IMR-90 (cell line): ENCODE measurements at regions not wholly inside any gene's neighbourhood (a gene's known extent, or its start where the extent isn't known, plus 50 kb on each side); places are given as distances from the start of the nearest gene placed in this dataset.

ENCODE experiments used
- ATAC-seq: fragments of 200-7000 bp; cut with Tn5 transposase; 2 replicates; pipeline ENCODE4 v1.9.1; 2020; ENCODE audit warnings: low read depth, mild to moderate bottlenecking, moderate library complexity
- BruUV-seq: library from RNA; stranded (reverse); fragments of 400-500 nt; replicated peaks from 2 replicates; lab custom pipeline; 2021; lab: Mats Ljungman, UMichigan
- CTCF ChIA-PET: fragments of 300-600 bp; formaldehyde crosslinking; extraction: SDS; loops from one replicate; lab custom pipeline; 2021; ENCODE audit warnings: antibody characterized with exemption; lab: Yijun Ruan, JAX
- POLR2A ChIA-PET: fragments of 300-600 bp; sonication (Branson Sonifier 250); formaldehyde crosslinking; loops from one replicate; lab custom pipeline; 2022; ENCODE audit warnings: antibody characterized with exemption; ENCODE audit not compliant: unreplicated experiment; lab: Charles Lee
- DNase-seq: peaks from one replicate; pipeline ENCODE4 v3.0.0; 2013
- H2AFZ ChIP-seq: replicated peaks from 2 replicates; pipeline ENCODE3; 2013; ENCODE audit warnings: low read length, mild to moderate bottlenecking; ENCODE audit not compliant: poor library complexity
- H2AK5ac ChIP-seq: 2 replicates; pipeline ENCODE4 v1.6.1; 2013; ENCODE audit warnings: low read depth, low read length, inconsistent platforms
- H2AK9ac ChIP-seq: replicated peaks from 2 replicates; pipeline ENCODE3; 2013; ENCODE audit warnings: mild to moderate bottlenecking, low read depth, low read length, moderate library complexity; ENCODE audit not compliant: poor library complexity
- H2BK120ac ChIP-seq: 2 replicates; pipeline ENCODE4 v1.6.1; 2013; ENCODE audit warnings: low read depth, low read length, inconsistent platforms
- H2BK15ac ChIP-seq: 3 replicates; pipeline ENCODE4 v1.6.1; 2013; ENCODE audit warnings: low read depth, low read length, inconsistent platforms
- H2BK20ac ChIP-seq: 2 replicates; pipeline ENCODE4 v1.6.1; 2013; ENCODE audit warnings: low read depth, mild to moderate bottlenecking, inconsistent platforms, low read length, moderate library complexity
- H2BK5ac ChIP-seq: 2 replicates; pipeline ENCODE4 v1.6.1; 2013; ENCODE audit warnings: mild to moderate bottlenecking, low read depth, low read length, inconsistent platforms; ENCODE audit not compliant: poor library complexity, severe bottlenecking
- H3K14ac ChIP-seq: replicated peaks from 2 replicates; pipeline ENCODE4 v1.6.1; 2013; ENCODE audit warnings: low read depth, low read length, inconsistent platforms
- H3K18ac ChIP-seq: 2 replicates; pipeline ENCODE4 v1.6.1; 2013; ENCODE audit warnings: low read depth, low read length, control low read depth
- H3K23ac ChIP-seq: 2 replicates; pipeline ENCODE4 v1.6.1; 2013; ENCODE audit warnings: low read depth, low read length, inconsistent platforms
- H3K27ac ChIP-seq: 2 replicates; pipeline ENCODE4 v1.5.1; 2013; ENCODE audit warnings: mild to moderate bottlenecking, control low read depth, low read length; ENCODE audit not compliant: insufficient read depth
- H3K27me3 ChIP-seq: 2 replicates; pipeline ENCODE4 v1.6.1; 2013; ENCODE audit warnings: low read length; ENCODE audit not compliant: control insufficient read depth, insufficient read depth
- H3K36me3 ChIP-seq: 2 replicates; pipeline ENCODE4 v1.6.1; 2013; ENCODE audit warnings: low read length, mixed read lengths; ENCODE audit not compliant: control insufficient read depth, insufficient read depth
- H3K4ac ChIP-seq: 2 replicates; pipeline ENCODE4 v1.6.1; 2013; ENCODE audit warnings: low read depth, low read length, inconsistent platforms
- H3K4me1 ChIP-seq: 2 replicates; pipeline ENCODE4 v1.6.1; 2013; ENCODE audit warnings: low read length, mixed read lengths; ENCODE audit not compliant: control insufficient read depth, insufficient read depth
- H3K4me2 ChIP-seq: 2 replicates; pipeline ENCODE4 v1.6.1; 2013; ENCODE audit warnings: low read depth, mild to moderate bottlenecking, control low read depth, low read length, moderate library complexity
- H3K4me3 ChIP-seq: 2 replicates; pipeline ENCODE4 v1.5.1; 2013; ENCODE audit warnings: low read depth, mild to moderate bottlenecking, control low read depth, low read length, moderate library complexity; ENCODE audit not compliant: insufficient read depth
- H3K56ac ChIP-seq: 2 replicates; pipeline ENCODE4 v1.6.1; 2013; ENCODE audit warnings: low read length, inconsistent platforms; ENCODE audit not compliant: insufficient read depth; ENCODE audit errors: extremely low read depth
- H3K79me1 ChIP-seq, 2 experiments: 2 replicates each; pipeline ENCODE4 v1.6.1; 2013; ENCODE audit warnings: low read length in 2 of 2, inconsistent platforms in 1 of 2, low read depth in 1 of 2
- H3K9ac ChIP-seq: 2 replicates; pipeline ENCODE4 v1.6.1; 2013; ENCODE audit warnings: low read depth, low read length, control low read depth
- H3K9me1 ChIP-seq: 2 replicates; pipeline ENCODE4 v1.6.1; 2013; ENCODE audit warnings: low read length, inconsistent platforms; ENCODE audit not compliant: insufficient read depth
- H3K9me3 ChIP-seq: 2 replicates; pipeline ENCODE4 v1.6.1; 2013; ENCODE audit warnings: low read length; ENCODE audit not compliant: control insufficient read depth, insufficient read depth
- H4K20me1 ChIP-seq: 2 replicates; pipeline ENCODE4 v1.6.1; 2013; ENCODE audit warnings: low read length, inconsistent platforms; ENCODE audit not compliant: insufficient read depth
- H4K5ac ChIP-seq: 2 replicates; pipeline ENCODE4 v1.6.1; 2013; ENCODE audit warnings: mild to moderate bottlenecking, low read depth, low read length, control low read depth
- H4K8ac ChIP-seq, 2 experiments: 2 replicates each; pipeline ENCODE4 v1.6.1; 2013; ENCODE audit warnings: low read depth in 2 of 2, low read length in 2 of 2, control low read depth in 1 of 2, inconsistent platforms in 1 of 2
- H4K91ac ChIP-seq: 2 replicates; pipeline ENCODE4 v1.6.1; 2013; ENCODE audit warnings: low read depth, low read length, inconsistent platforms; ENCODE audit not compliant: insufficient read depth
- CEBPB ChIP-seq: IDR thresholded peaks from 2 replicates; pipeline ENCODE4 v1.6.1; 2012; ENCODE audit warnings: low read depth, low read length, improper control_type of control experiment
- CHD1 ChIP-seq: IDR thresholded peaks from 2 replicates; pipeline ENCODE4 v1.6.1; 2012; ENCODE audit warnings: low read depth, low read length, improper control_type of control experiment
- FOS ChIP-seq: fragments of 150-350 bp; IDR thresholded peaks from 2 replicates; pipeline ENCODE4 v1.6.1; 2016; ENCODE audit warnings: low read depth, low read length
- MAFK ChIP-seq: IDR thresholded peaks from 2 replicates; pipeline ENCODE4 v1.6.1; 2012; ENCODE audit warnings: low read depth, low read length, improper control_type of control experiment
- MAZ ChIP-seq: IDR thresholded peaks from 2 replicates; pipeline ENCODE4 v1.6.1; 2012; ENCODE audit warnings: low read depth, mild to moderate bottlenecking, low read length, improper control_type of control experiment, moderate library complexity, borderline replicate concordance
- MXI1 ChIP-seq: IDR thresholded peaks from 2 replicates; pipeline ENCODE4 v1.6.1; 2012; ENCODE audit warnings: low read depth, mild to moderate bottlenecking, low read length, moderate library complexity, borderline replicate concordance
- NFE2L2 ChIP-seq: fragments of 150-350 bp; IDR thresholded peaks from 2 replicates; pipeline ENCODE4 v1.6.1; 2016; ENCODE audit warnings: low read depth, mild to moderate bottlenecking, low read length
- RAD21 ChIP-seq: IDR thresholded peaks from 2 replicates; pipeline ENCODE4 v1.6.1; 2012; ENCODE audit warnings: low read length, improper control_type of control experiment
- RCOR1 ChIP-seq: IDR thresholded peaks from 2 replicates; pipeline ENCODE4 v1.6.1; 2012; ENCODE audit warnings: mild to moderate bottlenecking, low read length, improper control_type of control experiment; ENCODE audit not compliant: insufficient replicate concordance
- WGBS, 2 experiments: methylation state at CpG; one replicate each; pipeline versions ENCODE4 v1.1.5 to v1.1.7; 2013; ENCODE audit warnings: missing lambda C conversion rate in 2 of 2; ENCODE audit not compliant: insufficient read length in 1 of 2; ENCODE audit errors: extremely low coverage in 2 of 2; 5-methylcytosine and 5-hydroxymethylcytosine counted together
- dilution Hi-C: fragments of 300-500 bp; cut with HindIII; formaldehyde crosslinking; loops from one replicate; pipeline ENCODE4 v1.14.3; 2018; ENCODE audit warnings: low sequenced_read_pairs; ENCODE audit not compliant: unreplicated experiment
- in situ Hi-C: fragments of 300-500 bp; cut with MboI; formaldehyde crosslinking; loops from 3 replicates; pipeline ENCODE4 v1.14.3; 2019; ENCODE audit warnings: low sequenced_read_pairs, inconsistent platforms, mixed read lengths
- intact Hi-C: fragments of 100-400 bp; cut with micrococcal nuclease; formaldehyde crosslinking; loops from 2 replicates; pipeline ENCODE4 v1.10.0; 2022
- TF ChIP-seq, protein P1 (sequence below): fragments of 150-350 bp; IDR thresholded peaks from 2 replicates; pipeline ENCODE4 v1.6.1; 2016; ENCODE audit warnings: low read depth, mild to moderate bottlenecking, low read length, moderate library complexity, borderline replicate concordance

DNA sequence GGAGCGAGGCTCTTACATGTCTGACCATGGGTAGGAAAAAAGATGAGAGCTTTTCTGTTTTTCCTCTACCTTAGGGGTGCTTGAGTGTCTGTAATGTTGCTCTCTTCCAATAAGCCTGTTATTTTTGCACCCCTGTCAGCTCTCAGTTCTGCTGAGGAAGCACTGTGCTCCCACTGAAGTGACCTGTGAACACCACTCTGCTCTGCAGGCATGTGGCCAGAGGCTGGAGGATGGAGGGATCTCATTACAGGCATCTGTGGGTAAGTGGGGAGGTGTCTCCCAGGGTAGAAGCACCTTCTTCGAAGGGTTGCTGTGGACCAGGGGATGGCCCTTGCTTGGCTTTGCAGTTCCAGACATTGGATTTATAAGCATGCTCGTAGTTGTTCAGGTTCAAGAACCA is 56.8 kb upstream of the RBM15 start:
- Histone ChIP-seq H2AK5ac (no peak overlapping the region), H3K4ac (no peak overlapping the region), H4K5ac (no peak overlapping the region), H4K8ac (no peak overlapping the region), H3K27me3 (peaks cover 34% of the 10 kb centered on the region), H3K79me1 (no peaks in the 10 kb centered on the region), H4K20me1 (no peaks in the 10 kb centered on the region), H3K56ac (no peak overlapping the region), H3K9me1 (no peaks in the 10 kb centered on the region), H3K36me3 (no peaks in the 10 kb centered on the region), H2BK5ac (no peak overlapping the region), H2AK9ac (no peak overlapping the region), H3K18ac (no peak overlapping the region), H3K4me2 (no peak overlapping the region), H3K14ac (no peak overlapping the region), H3K4me3 (no peak overlapping the region), H2BK120ac (no peak overlapping the region), H3K27ac (no peak overlapping the region), H4K91ac (no peak overlapping the region), H3K23ac (no peak overlapping the region), H2BK15ac (no peak overlapping the region), H3K9ac (no peak overlapping the region), H3K4me1 (no peaks in the 10 kb centered on the region), H2AFZ (no peak overlapping the region), H3K9me3 (no peaks in the 10 kb centered on the region), H2BK20ac (no peak overlapping the region)
- intact Hi-C loops: no loop called here
- no CpG with 5 or more reads among the region's 3 CpGs for WGBS, 2 experiments
- TF ChIP-seq MAZ (no peak), MAFK (no peak), MXI1 (no peak), FOS (no peak), RAD21 (no peak), CEBPB (no peak), RCOR1 (no peak), CHD1 (no peak), NFE2L2 (no peak)
- TF ChIP-seq, protein P1, sequence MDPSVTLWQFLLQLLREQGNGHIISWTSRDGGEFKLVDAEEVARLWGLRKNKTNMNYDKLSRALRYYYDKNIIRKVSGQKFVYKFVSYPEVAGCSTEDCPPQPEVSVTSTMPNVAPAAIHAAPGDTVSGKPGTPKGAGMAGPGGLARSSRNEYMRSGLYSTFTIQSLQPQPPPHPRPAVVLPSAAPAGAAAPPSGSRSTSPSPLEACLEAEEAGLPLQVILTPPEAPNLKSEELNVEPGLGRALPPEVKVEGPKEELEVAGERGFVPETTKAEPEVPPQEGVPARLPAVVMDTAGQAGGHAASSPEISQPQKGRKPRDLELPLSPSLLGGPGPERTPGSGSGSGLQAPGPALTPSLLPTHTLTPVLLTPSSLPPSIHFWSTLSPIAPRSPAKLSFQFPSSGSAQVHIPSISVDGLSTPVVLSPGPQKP: no peak
- in situ Hi-C loops: no loop called here
- dilution Hi-C loops: no loop called here
- no peak for DNase-seq
- POLR2A ChIA-PET: no interaction called here
- CTCF ChIA-PET: no interaction called here
- ATAC-seq: no peak
- BruUV-seq: no TSS peak
